Endothelial cell of umbilical vein (primary cell): ENCODE measurements at regions not wholly inside any gene's neighbourhood (a gene's known extent, or its start where the extent isn't known, plus 50 kb on each side); places are given as distances from the start of the nearest gene placed in this dataset.

Experiments
- BruUV-seq: library from RNA; stranded (reverse); fragments of 400-500 nt; replicated peaks from 2 replicates; lab custom pipeline; 2021; lab: Mats Ljungman, UMichigan
- CTCF ChIA-PET: fragments of 300-600, 350-600 bp; sonication (Branson Sonifier 250); formaldehyde crosslinking; loops from one replicate; lab custom pipeline; 2021; ENCODE audit warnings: antibody characterized with exemption, inconsistent platforms; lab: Charles Lee
- POLR2A ChIA-PET: fragments of 300-600, 350-600 bp; sonication (Branson Sonifier 250); formaldehyde crosslinking; loops from one replicate; lab custom pipeline; 2021; ENCODE audit warnings: antibody characterized with exemption, inconsistent platforms; lab: Charles Lee
- DNase-seq: peaks from one replicate; pipeline ENCODE4 v3.0.0-alpha.2; 2011; ENCODE audit warnings: low read depth, low spot score
- FAIRE-seq: peaks from 2 replicates; lab custom pipeline; 2011; peaks lifted over from hg19 to GRCh38; lab: Jason Lieb, UNC
- H2AFZ ChIP-seq: 2 replicates; pipeline ENCODE4 v1.6.0; 2012; ENCODE audit warnings: low read depth, low read length, control low read depth, inconsistent platforms
- H3K27ac ChIP-seq: 2 replicates; pipeline ENCODE4 v1.5.1; 2011; ENCODE audit warnings: low read depth, mild to moderate bottlenecking, control low read depth, low read length, moderate library complexity; ENCODE audit not compliant: insufficient read depth
- H3K27me3 ChIP-seq, 2 experiments: 2 replicates each; pipeline versions ENCODE4 v1.6.0 to v1.6.1; 2011; ENCODE audit warnings: low read length in 2 of 2, mixed read lengths in 1 of 2; ENCODE audit not compliant: control insufficient read depth in 2 of 2, insufficient read depth in 2 of 2
- H3K36me3 ChIP-seq, 2 experiments: 2 replicates in 1 of 2; 3 replicates in 1 of 2; pipeline ENCODE4 v1.5.1; 2011; ENCODE audit warnings: low read length in 2 of 2, mild to moderate bottlenecking in 1 of 2, moderate library complexity in 1 of 2; ENCODE audit not compliant: control insufficient read depth in 2 of 2, insufficient read depth in 2 of 2; ENCODE audit errors: extremely low read depth in 1 of 2
- H3K4me1 ChIP-seq: 3 replicates; pipeline ENCODE4 v1.5.1; 2011; ENCODE audit warnings: mild to moderate bottlenecking, low read length; ENCODE audit not compliant: control insufficient read depth, insufficient read depth; ENCODE audit errors: extremely low read depth
- H3K4me2 ChIP-seq: 2 replicates; pipeline ENCODE4 v1.6.1; 2011; ENCODE audit warnings: low read length, control low read depth, mixed read lengths; ENCODE audit not compliant: insufficient read depth
- H3K4me3 ChIP-seq, 3 experiments: fragments of 200-600 bp in 1 of 3; sonication (generic), shearing (Covaris generic) in 1 of 3; replicated peaks in 1 of 3; 2 replicates each; pipeline ENCODE4 v1.5.1; 2011 to 2016; ENCODE audit warnings: control low read depth in 3 of 3, low read length in 3 of 3, mild to moderate bottlenecking in 2 of 3, inconsistent platforms in 1 of 3, low read depth in 1 of 3, moderate library complexity in 1 of 3; ENCODE audit not compliant: insufficient read depth in 1 of 3
- H3K79me2 ChIP-seq: 2 replicates; pipeline ENCODE4 v1.6.0; 2012; ENCODE audit warnings: low read length, inconsistent platforms; ENCODE audit not compliant: control insufficient read depth, insufficient read depth
- H3K9ac ChIP-seq: replicated peaks from 2 replicates; pipeline ENCODE3; 2011; ENCODE audit warnings: low read length, control low read depth; ENCODE audit not compliant: insufficient read depth; ENCODE audit errors: extremely low read depth
- H3K9me1 ChIP-seq: replicated peaks from 3 replicates; pipeline ENCODE4 v1.6.0; 2011; ENCODE audit warnings: mild to moderate bottlenecking, low read length; ENCODE audit not compliant: control insufficient read depth, insufficient read depth; ENCODE audit errors: extremely low read depth
- H3K9me3 ChIP-seq: replicated peaks from 2 replicates; pipeline ENCODE4 v1.5.1; 2012; ENCODE audit warnings: low read length, inconsistent platforms; ENCODE audit not compliant: control insufficient read depth, insufficient read depth
- H4K20me1 ChIP-seq: replicated peaks from 2 replicates; pipeline ENCODE3; 2011; ENCODE audit warnings: mild to moderate bottlenecking, low read length; ENCODE audit not compliant: control insufficient read depth, insufficient read depth; ENCODE audit errors: extremely low read depth
- CTCF ChIP-seq, 2 donors: IDR thresholded peaks; 1 replicate in 1 of 2; 2 replicates in 1 of 2; pipeline ENCODE4 v1.5.1; 2011; ENCODE audit warnings: low read length in 2 of 2, mild to moderate bottlenecking in 2 of 2, moderate library complexity in 2 of 2, control low read depth in 1 of 2, inconsistent platforms in 1 of 2, low read depth in 1 of 2; ENCODE audit not compliant: insufficient read depth in 1 of 2; ENCODE audit errors: extremely low read depth in 1 of 2
- EZH2 ChIP-seq: IDR thresholded peaks from 2 replicates; pipeline ENCODE4 v1.6.1; 2012; ENCODE audit warnings: borderline replicate concordance, low read depth, mild to moderate bottlenecking, moderate library complexity, low read length, inconsistent platforms; ENCODE audit not compliant: severe bottlenecking
- FOS ChIP-seq: IDR thresholded peaks from 2 replicates; pipeline ENCODE4 v1.6.1; 2011; ENCODE audit warnings: mild to moderate bottlenecking, low read length, moderate library complexity, borderline replicate concordance; ENCODE audit not compliant: insufficient read depth
- GATA2 ChIP-seq: IDR thresholded peaks from 2 replicates; pipeline ENCODE4 v1.7.0; 2011; ENCODE audit warnings: low read depth, mild to moderate bottlenecking, moderate library complexity, mixed read lengths, low read length; ENCODE audit not compliant: insufficient read length, insufficient read depth
- JUN ChIP-seq: IDR thresholded peaks from 2 replicates; pipeline ENCODE4 v1.6.1; 2011; ENCODE audit warnings: borderline replicate concordance, low read depth; ENCODE audit not compliant: insufficient read length, insufficient read depth
- MAX ChIP-seq: IDR thresholded peaks from 2 replicates; pipeline ENCODE4 v1.6.1; 2011; ENCODE audit not compliant: insufficient read depth, insufficient read length
- MYC ChIP-seq: IDR thresholded peaks from one replicate; pipeline ENCODE4 v1.6.1; 2011; ENCODE audit warnings: mild to moderate bottlenecking, low read depth, low read length
- POLR2A ChIP-seq: IDR thresholded peaks from 2 replicates; pipeline ENCODE4 v1.6.1; 2012; ENCODE audit warnings: low read depth, mild to moderate bottlenecking, control low read depth, low read length
- POLR2AphosphoS5 ChIP-seq: IDR thresholded peaks from 2 replicates; pipeline ENCODE4 v1.6.1; 2012; ENCODE audit warnings: low read depth, mild to moderate bottlenecking, control low read depth, low read length, moderate library complexity; ENCODE audit not compliant: insufficient read depth
- dilution Hi-C: fragments of 300-500 bp; cut with MboI; formaldehyde crosslinking; loops from one replicate; pipeline ENCODE4 v1.15.0; 2019; ENCODE audit warnings: low sequenced_read_pairs; ENCODE audit not compliant: extremely low pct_ligation_motif_present
- intact Hi-C: fragments of 100-400 bp; cut with micrococcal nuclease; formaldehyde crosslinking; loops from one replicate; pipeline ENCODE4 v1.10.0; 2022

GRCh38 chr1:23619299-23620188, 60.2 kb upstream of the ID3 start:
- dilution Hi-C loops, result no loop called here
- peaks cover 28 to 44% of the 10 kb centered on the region in 2 experiments for H3K27me3 ChIP-seq
- H3K27ac ChIP-seq, result no peak overlapping the region
- H3K9ac ChIP-seq, result no peak overlapping the region
- H3K9me3 ChIP-seq, result no peaks in the 10 kb centered on the region
- H4K20me1 ChIP-seq, result no peaks in the 10 kb centered on the region
- no peak for FAIRE-seq
- no peaks in the 10 kb centered on the region for H3K9me1 ChIP-seq
- H3K79me2 ChIP-seq, result no peaks in the 10 kb centered on the region
- DNase-seq, result peak; percentile 46
- no peaks in the 10 kb centered on the region for H3K36me3 ChIP-seq
- TF ChIP-seq GATA2 (no peak), EZH2 (peak; percentile 80)
- peak overlapping the region in 1 of 3 experiments; percentile 9 for H3K4me3 ChIP-seq
- CTCF ChIA-PET, result interaction anchor here (1.2 to 6.6 kb wide), 3 partner anchors 17 to 75 kb away, joined by 4 to 62 read pairs (median 4); no protein-coding TSS in a partner anchor
- BruUV-seq, result no TSS peak
- H3K4me2 ChIP-seq, result no peak overlapping the region
- peaks cover 4% of the 10 kb centered on the region for H3K4me1 ChIP-seq
- intact Hi-C loops, result no loop called here
- POLR2A ChIA-PET, result interaction anchor here (0.6 kb wide), 1 partner anchor 120 kb away, joined by 4 read pairs; no protein-coding TSS in a partner anchor
- no peak overlapping the region for H2AFZ ChIP-seq

GRCh38 chr1:23618586-23619083, 59.3 kb upstream of the ID3 start:
- no peaks in the 10 kb centered on the region for H3K79me2 ChIP-seq
- no TSS peak for BruUV-seq
- H3K36me3 ChIP-seq, result no peaks in the 10 kb centered on the region
- ChIA-PET POLR2A (no interaction called here), CTCF (interaction anchor here (1.2 to 6.6 kb wide), 3 partner anchors 16 to 39 kb away, joined by 3 to 62 read pairs (median 4); no protein-coding TSS in a partner anchor)
- no peaks in the 10 kb centered on the region for H4K20me1 ChIP-seq
- no peak overlapping the region for H3K9ac ChIP-seq
- H3K4me2 ChIP-seq, result no peak overlapping the region
- H3K9me3 ChIP-seq, result no peaks in the 10 kb centered on the region
- H2AFZ ChIP-seq, result no peak overlapping the region
- no peak for FAIRE-seq
- no peak overlapping the region for H3K4me3 ChIP-seq
- H3K4me1 ChIP-seq, result peaks cover 4% of the 10 kb centered on the region
- dilution Hi-C loops, result no loop called here
- H3K27me3 ChIP-seq, result peaks cover 30 to 44% of the 10 kb centered on the region in 2 experiments
- no peak for TF ChIP-seq POLR2A
- TF ChIP-seq GATA2, result no peak
- TF ChIP-seq EZH2, result no peak
- TF ChIP-seq MYC, result no peak
- TF ChIP-seq MAX, result no peak
- no peak for TF ChIP-seq CTCF (IDR thresholded peaks at IDR 0.05; ENCODE audit: extremely low read depth in 1 of 2, insufficient read depth in 1 of 2, low read depth in 1 of 2, low read length in 2 of 2)
- no peak for TF ChIP-seq POLR2AphosphoS5
- no peak for TF ChIP-seq FOS
- TF ChIP-seq JUN, result no peak
- no peak for DNase-seq
- H3K27ac ChIP-seq, result no peak overlapping the region
- intact Hi-C loops, result no loop called here
- H3K9me1 ChIP-seq, result no peaks in the 10 kb centered on the region
